CD14-positive monocyte (primary cell): ENCODE measurements at regions not wholly inside any gene's neighbourhood (a gene's known extent, or its start where the extent isn't known, plus 50 kb on each side); places are given as distances from the start of the nearest gene placed in this dataset.

ENCODE experiments used
- DNase-seq, 3 donors: peaks; one replicate each; pipeline ENCODE4 v3.0.0-alpha.2; 2011 to 2022
- H2AFZ ChIP-seq: 2 replicates; pipeline ENCODE4 v1.6.0; 2012; ENCODE audit warnings: mild to moderate bottlenecking, low read depth, low read length, inconsistent platforms; ENCODE audit not compliant: insufficient read depth, poor library complexity, severe bottlenecking
- H3K27ac ChIP-seq, 2 donors: 1 replicate in 1 of 2; 2 replicates in 1 of 2; pipeline ENCODE4 v1.5.1; 2012 to 2013; ENCODE audit warnings: low read length in 2 of 2, control low read depth in 1 of 2, inconsistent platforms in 1 of 2, low read depth in 1 of 2, mild to moderate bottlenecking in 1 of 2
- H3K27me3 ChIP-seq, 2 donors: one replicate each; pipeline versions ENCODE4 v1.6.0 to v1.6.1; 2011 to 2013; ENCODE audit warnings: low read length in 2 of 2; ENCODE audit not compliant: control insufficient read depth in 2 of 2, insufficient read depth in 2 of 2
- H3K36me3 ChIP-seq, 2 donors: replicated peaks in 1 of 2; 1 replicate in 1 of 2; 2 replicates in 1 of 2; pipeline versions ENCODE4 v1.5.1 to v1.6.1; 2012 to 2013; ENCODE audit warnings: low read length in 2 of 2, control low read depth in 1 of 2, inconsistent platforms in 1 of 2, mild to moderate bottlenecking in 1 of 2; ENCODE audit not compliant: insufficient read depth in 2 of 2, control insufficient read depth in 1 of 2
- H3K4me1 ChIP-seq, 2 donors: 1 replicate in 1 of 2; 2 replicates in 1 of 2; pipeline versions ENCODE4 v1.5.1 to v1.6.1; 2012 to 2013; ENCODE audit warnings: low read length in 2 of 2, control low read depth in 1 of 2, inconsistent platforms in 1 of 2, mild to moderate bottlenecking in 1 of 2, moderate library complexity in 1 of 2; ENCODE audit not compliant: insufficient read depth in 2 of 2, control insufficient read depth in 1 of 2
- H3K4me2 ChIP-seq: replicated peaks from 2 replicates; pipeline ENCODE3; 2012; ENCODE audit warnings: low read length, moderate library complexity, mild to moderate bottlenecking; ENCODE audit not compliant: poor library complexity, severe bottlenecking; ENCODE audit errors: extremely low read depth
- H3K4me3 ChIP-seq, 3 experiments: fragments of 200-600 bp in 1 of 3; sonication (generic) in 1 of 3; replicated peaks in 1 of 3; 1 replicate in 2 of 3; 2 replicates in 1 of 3; pipeline ENCODE4 v1.5.1; 2011 to 2013; ENCODE audit warnings: low read length in 3 of 3, mild to moderate bottlenecking in 3 of 3, control low read depth in 2 of 3, low read depth in 2 of 3, inconsistent platforms in 1 of 3, moderate library complexity in 1 of 3
- H3K79me2 ChIP-seq: 2 replicates; pipeline ENCODE4 v1.6.0; 2012; ENCODE audit warnings: mild to moderate bottlenecking, control low read depth, inconsistent platforms, low read length, moderate library complexity; ENCODE audit not compliant: insufficient read depth
- H3K9ac ChIP-seq: 2 replicates; pipeline ENCODE4 v1.6.0; 2017; ENCODE audit warnings: low read length, mild to moderate bottlenecking; ENCODE audit not compliant: insufficient read depth, poor library complexity, severe bottlenecking
- H3K9me3 ChIP-seq, 2 donors: replicated peaks in 1 of 2; 1 replicate in 1 of 2; 2 replicates in 1 of 2; pipeline versions ENCODE4 v1.5.1 to v1.6.1; 2012 to 2013; ENCODE audit warnings: low read length in 2 of 2, control low read depth in 1 of 2; ENCODE audit not compliant: control insufficient read depth in 1 of 2, insufficient read depth in 1 of 2
- H4K20me1 ChIP-seq: 2 replicates; pipeline ENCODE4 v1.6.0; 2012; ENCODE audit warnings: mild to moderate bottlenecking, low read length, control low read depth, moderate library complexity; ENCODE audit not compliant: insufficient read depth
- H3K27ac Mint-ChIP-seq, 7 donors: one replicate each; pipeline ENCODE4 v1.8.0; 2020; ENCODE audit warnings: mild to moderate bottlenecking in 7 of 7, mixed read lengths in 7 of 7, moderate library complexity in 6 of 7, inconsistent platforms in 2 of 7
- H3K27me3 Mint-ChIP-seq, 3 donors: one replicate each; pipeline ENCODE4 v1.8.0; 2021 to 2022; ENCODE audit warnings: low read depth in 3 of 3, mild to moderate bottlenecking in 3 of 3, mixed read lengths in 3 of 3, moderate library complexity in 3 of 3, inconsistent platforms in 1 of 3
- H3K36me3 Mint-ChIP-seq, 2 donors: one replicate each; pipeline ENCODE4 v1.8.0; 2020; ENCODE audit warnings: mixed read lengths in 2 of 2, inconsistent platforms in 1 of 2, mild to moderate bottlenecking in 1 of 2
- H3K4me1 Mint-ChIP-seq: one replicate; pipeline ENCODE4 v1.8.0; 2020; ENCODE audit warnings: mild to moderate bottlenecking, mixed read lengths
- H3K4me3 Mint-ChIP-seq, 2 donors: one replicate each; pipeline ENCODE4 v1.8.0; 2020; ENCODE audit warnings: mild to moderate bottlenecking in 2 of 2, mixed read lengths in 2 of 2, moderate library complexity in 1 of 2
- H3K9me3 Mint-ChIP-seq, 7 donors: one replicate each; pipeline ENCODE4 v1.8.0; 2020 to 2022; ENCODE audit warnings: mixed read lengths in 7 of 7, mild to moderate bottlenecking in 6 of 7, moderate library complexity in 6 of 7, inconsistent platforms in 2 of 7
- CTCF ChIP-seq: fragments of 200-600 bp; IDR thresholded peaks from one replicate; pipeline ENCODE4 v1.8.0; 2022; ENCODE audit warnings: antibody characterized with exemption, mild to moderate bottlenecking
- WGBS: methylation state at CpG from one replicate; pipeline ENCODE4 v1.1.5; 2013; ENCODE audit warnings: missing lambda C conversion rate; ENCODE audit not compliant: insufficient coverage; 5-methylcytosine and 5-hydroxymethylcytosine counted together
- intact Hi-C, 2 donors: fragments of 100-400 bp; cut with micrococcal nuclease; formaldehyde crosslinking; loops; one replicate each; pipeline versions ENCODE4 v1.15.0 to v1.15.1; 2023

GRCh38 chr17:79470754-79471153 lies 140.1 kb downstream of the RBFOX3 start:
- Histone ChIP-seq H3K4me3 (no peak overlapping the region), H3K36me3 (no peaks in the 10 kb centered on the region), H3K9me3 (no peaks in the 10 kb centered on the region), H2AFZ (no peak overlapping the region), H3K27ac (no peak overlapping the region), H3K27me3 (no peaks in the 10 kb centered on the region), H3K79me2 (no peaks in the 10 kb centered on the region), H4K20me1 (no peaks in the 10 kb centered on the region), H3K4me2 (no peak overlapping the region), H3K9ac (no peak overlapping the region), H3K4me1 (no peaks in the 10 kb centered on the region)
- intact Hi-C loops = no loop called here
- 64% methylated on average over 3 of the region's 4 CpGs for WGBS
- no peak for DNase-seq
- no peak for TF ChIP-seq CTCF
- Mint-ChIP-seq H3K36me3 (no peaks in the 10 kb centered on the region), H3K4me1 (no peaks in the 10 kb centered on the region), H3K4me3 (no peak overlapping the region), H3K27ac (peak overlapping the region in 1 of 7 donors; percentile 21), H3K9me3 (no peaks in the 10 kb centered on the region), H3K27me3 (peaks cover 1 to 10% (median 5%) of the 10 kb centered on the region in 3 donors)

GRCh38 chr17:79469646-79470045 lies 141.2 kb downstream of the RBFOX3 start:
- Histone ChIP-seq H2AFZ (no peak overlapping the region), H3K27me3 (no peaks in the 10 kb centered on the region), H3K79me2 (no peaks in the 10 kb centered on the region), H4K20me1 (no peaks in the 10 kb centered on the region), H3K9ac (no peak overlapping the region), H3K4me2 (no peak overlapping the region), H3K27ac (no peak overlapping the region), H3K9me3 (no peaks in the 10 kb centered on the region), H3K4me1 (no peaks in the 10 kb centered on the region), H3K36me3 (no peaks in the 10 kb centered on the region), H3K4me3 (no peak overlapping the region)
- H3K9me3 Mint-ChIP-seq = no peaks in the 10 kb centered on the region
- intact Hi-C loops = no loop called here
- H3K27me3 Mint-ChIP-seq = peaks cover 1 to 8% (median 5%) of the 10 kb centered on the region in 3 donors
- no peaks in the 10 kb centered on the region for H3K4me1 Mint-ChIP-seq
- no peak for TF ChIP-seq CTCF
- H3K4me3 Mint-ChIP-seq = no peak overlapping the region
- DNase-seq = no peak
- 90% methylated on average over 8 of the region's 13 CpGs for whole genome bisulfite sequencing
- H3K36me3 Mint-ChIP-seq = no peaks in the 10 kb centered on the region
- H3K27ac Mint-ChIP-seq = no peak overlapping the region
